ENCODE measurements at regions not wholly inside any gene's neighbourhood (a gene's known extent, or its start where the extent isn't known, plus 50 kb on each side); places are given as distances from the start of the nearest gene placed in this dataset.

DNA sequence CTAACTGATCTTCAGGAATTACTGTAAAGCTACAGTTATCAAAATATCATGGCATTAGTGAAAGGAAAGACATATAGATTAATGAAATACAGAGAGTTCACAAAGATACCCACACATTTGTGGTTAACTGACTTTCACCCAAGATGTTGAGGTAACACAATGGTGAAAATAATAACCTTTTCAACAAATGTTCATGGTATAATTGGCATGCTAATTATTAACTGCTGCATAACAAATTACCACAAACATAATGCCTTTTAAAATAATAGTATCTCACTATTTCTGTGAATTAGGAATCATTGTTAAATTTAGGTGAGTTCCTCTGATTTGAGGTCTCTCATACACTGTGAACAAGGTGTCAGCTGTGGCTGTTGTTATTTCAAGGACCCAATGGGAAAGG, 1493.1 kb upstream of the ACVR2A start:
- TF ChIP-seq EZH2 (IDR thresholded peaks at IDR 0.05) (no peak), POLR2A (IDR thresholded peaks at IDR 0.05; ENCODE audit: borderline replicate concordance, extremely low read depth, insufficient read depth, insufficient read length) (no peak), YY1 (IDR thresholded peaks at IDR 0.05; ENCODE audit: extremely low read depth, insufficient replicate concordance, low read depth, low read length) (no peak), POLR2AphosphoS5 (IDR thresholded peaks at IDR 0.05; ENCODE audit: low read depth, low read length) (no peak), EZH2phosphoT487 (IDR thresholded peaks at IDR 0.05; ENCODE audit: borderline replicate concordance) (no peak), JUND (IDR thresholded peaks at IDR 0.05) (no peak), TCF7L2 (IDR thresholded peaks at IDR 0.05; ENCODE audit: borderline replicate concordance, extremely low read depth, insufficient read depth, insufficient read length) (no peak), ZNF274 (IDR thresholded peaks at IDR 0.05; ENCODE audit: low read depth, low read length) (no peak), ELF1 (IDR thresholded peaks at IDR 0.05; ENCODE audit: borderline replicate concordance, low read depth) (no peak)
- TF ChIP-seq, protein P1, sequence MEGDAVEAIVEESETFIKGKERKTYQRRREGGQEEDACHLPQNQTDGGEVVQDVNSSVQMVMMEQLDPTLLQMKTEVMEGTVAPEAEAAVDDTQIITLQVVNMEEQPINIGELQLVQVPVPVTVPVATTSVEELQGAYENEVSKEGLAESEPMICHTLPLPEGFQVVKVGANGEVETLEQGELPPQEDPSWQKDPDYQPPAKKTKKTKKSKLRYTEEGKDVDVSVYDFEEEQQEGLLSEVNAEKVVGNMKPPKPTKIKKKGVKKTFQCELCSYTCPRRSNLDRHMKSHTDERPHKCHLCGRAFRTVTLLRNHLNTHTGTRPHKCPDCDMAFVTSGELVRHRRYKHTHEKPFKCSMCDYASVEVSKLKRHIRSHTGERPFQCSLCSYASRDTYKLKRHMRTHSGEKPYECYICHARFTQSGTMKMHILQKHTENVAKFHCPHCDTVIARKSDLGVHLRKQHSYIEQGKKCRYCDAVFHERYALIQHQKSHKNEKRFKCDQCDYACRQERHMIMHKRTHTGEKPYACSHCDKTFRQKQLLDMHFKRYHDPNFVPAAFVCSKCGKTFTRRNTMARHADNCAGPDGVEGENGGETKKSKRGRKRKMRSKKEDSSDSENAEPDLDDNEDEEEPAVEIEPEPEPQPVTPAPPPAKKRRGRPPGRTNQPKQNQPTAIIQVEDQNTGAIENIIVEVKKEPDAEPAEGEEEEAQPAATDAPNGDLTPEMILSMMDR (IDR thresholded peaks at IDR 0.05 in 2 of 3, conservative IDR thresholded peaks at IDR 0.05 in 1 of 3; ENCODE audit: borderline replicate concordance in 1 of 3, insufficient read depth in 1 of 3, low read depth in 2 of 3, low read length in 2 of 3): no peak
- TF ChIP-seq, protein P2, sequence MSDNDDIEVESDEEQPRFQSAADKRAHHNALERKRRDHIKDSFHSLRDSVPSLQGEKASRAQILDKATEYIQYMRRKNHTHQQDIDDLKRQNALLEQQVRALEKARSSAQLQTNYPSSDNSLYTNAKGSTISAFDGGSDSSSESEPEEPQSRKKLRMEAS (IDR thresholded peaks at IDR 0.05): no peak
- TF ChIP-seq, protein P3, sequence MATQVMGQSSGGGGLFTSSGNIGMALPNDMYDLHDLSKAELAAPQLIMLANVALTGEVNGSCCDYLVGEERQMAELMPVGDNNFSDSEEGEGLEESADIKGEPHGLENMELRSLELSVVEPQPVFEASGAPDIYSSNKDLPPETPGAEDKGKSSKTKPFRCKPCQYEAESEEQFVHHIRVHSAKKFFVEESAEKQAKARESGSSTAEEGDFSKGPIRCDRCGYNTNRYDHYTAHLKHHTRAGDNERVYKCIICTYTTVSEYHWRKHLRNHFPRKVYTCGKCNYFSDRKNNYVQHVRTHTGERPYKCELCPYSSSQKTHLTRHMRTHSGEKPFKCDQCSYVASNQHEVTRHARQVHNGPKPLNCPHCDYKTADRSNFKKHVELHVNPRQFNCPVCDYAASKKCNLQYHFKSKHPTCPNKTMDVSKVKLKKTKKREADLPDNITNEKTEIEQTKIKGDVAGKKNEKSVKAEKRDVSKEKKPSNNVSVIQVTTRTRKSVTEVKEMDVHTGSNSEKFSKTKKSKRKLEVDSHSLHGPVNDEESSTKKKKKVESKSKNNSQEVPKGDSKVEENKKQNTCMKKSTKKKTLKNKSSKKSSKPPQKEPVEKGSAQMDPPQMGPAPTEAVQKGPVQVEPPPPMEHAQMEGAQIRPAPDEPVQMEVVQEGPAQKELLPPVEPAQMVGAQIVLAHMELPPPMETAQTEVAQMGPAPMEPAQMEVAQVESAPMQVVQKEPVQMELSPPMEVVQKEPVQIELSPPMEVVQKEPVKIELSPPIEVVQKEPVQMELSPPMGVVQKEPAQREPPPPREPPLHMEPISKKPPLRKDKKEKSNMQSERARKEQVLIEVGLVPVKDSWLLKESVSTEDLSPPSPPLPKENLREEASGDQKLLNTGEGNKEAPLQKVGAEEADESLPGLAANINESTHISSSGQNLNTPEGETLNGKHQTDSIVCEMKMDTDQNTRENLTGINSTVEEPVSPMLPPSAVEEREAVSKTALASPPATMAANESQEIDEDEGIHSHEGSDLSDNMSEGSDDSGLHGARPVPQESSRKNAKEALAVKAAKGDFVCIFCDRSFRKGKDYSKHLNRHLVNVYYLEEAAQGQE (IDR thresholded peaks at IDR 0.05; ENCODE audit: low read depth): no peak
- TF ChIP-seq, protein P4, sequence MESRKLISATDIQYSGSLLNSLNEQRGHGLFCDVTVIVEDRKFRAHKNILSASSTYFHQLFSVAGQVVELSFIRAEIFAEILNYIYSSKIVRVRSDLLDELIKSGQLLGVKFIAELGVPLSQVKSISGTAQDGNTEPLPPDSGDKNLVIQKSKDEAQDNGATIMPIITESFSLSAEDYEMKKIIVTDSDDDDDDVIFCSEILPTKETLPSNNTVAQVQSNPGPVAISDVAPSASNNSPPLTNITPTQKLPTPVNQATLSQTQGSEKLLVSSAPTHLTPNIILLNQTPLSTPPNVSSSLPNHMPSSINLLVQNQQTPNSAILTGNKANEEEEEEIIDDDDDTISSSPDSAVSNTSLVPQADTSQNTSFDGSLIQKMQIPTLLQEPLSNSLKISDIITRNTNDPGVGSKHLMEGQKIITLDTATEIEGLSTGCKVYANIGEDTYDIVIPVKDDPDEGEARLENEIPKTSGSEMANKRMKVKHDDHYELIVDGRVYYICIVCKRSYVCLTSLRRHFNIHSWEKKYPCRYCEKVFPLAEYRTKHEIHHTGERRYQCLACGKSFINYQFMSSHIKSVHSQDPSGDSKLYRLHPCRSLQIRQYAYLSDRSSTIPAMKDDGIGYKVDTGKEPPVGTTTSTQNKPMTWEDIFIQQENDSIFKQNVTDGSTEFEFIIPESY (IDR thresholded peaks at IDR 0.05; ENCODE audit: extremely low read depth, insufficient replicate concordance, low read length): no peak
- TF ChIP-seq, protein P5, sequence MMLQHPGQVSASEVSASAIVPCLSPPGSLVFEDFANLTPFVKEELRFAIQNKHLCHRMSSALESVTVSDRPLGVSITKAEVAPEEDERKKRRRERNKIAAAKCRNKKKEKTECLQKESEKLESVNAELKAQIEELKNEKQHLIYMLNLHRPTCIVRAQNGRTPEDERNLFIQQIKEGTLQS (IDR thresholded peaks at IDR 0.05): no peak
